A673 (cell line): ENCODE measurements at regions not wholly inside any gene's neighbourhood (a gene's known extent, or its start where the extent isn't known, plus 50 kb on each side); places are given as distances from the start of the nearest gene placed in this dataset.

ENCODE experiments used
- BruUV-seq: library from RNA; stranded (reverse); fragments of 400-500 nt; replicated peaks from 2 replicates; lab custom pipeline; 2021; lab: Mats Ljungman, UMichigan
- CTCF ChIA-PET: fragments of 300-600 bp; sonication (Branson Sonifier 250); formaldehyde crosslinking; loops from one replicate; lab custom pipeline; 2022; ENCODE audit warnings: antibody characterized with exemption; lab: Charles Lee
- POLR2A ChIA-PET: fragments of 300-600 bp; sonication (Branson Sonifier 250); formaldehyde crosslinking; loops from one replicate; lab custom pipeline; 2022; ENCODE audit warnings: antibody characterized with exemption; ENCODE audit not compliant: low non-redundant PET; lab: Charles Lee
- DNase-seq: peaks from one replicate; pipeline ENCODE4 v3.0.0-alpha.2; 2015; ENCODE audit warnings: low spot score
- H3K27ac ChIP-seq: fragments of 200-600 bp; sonication (generic); 2 replicates; pipeline ENCODE4 v1.5.1; 2016; ENCODE audit warnings: mixed run types, low read depth, mild to moderate bottlenecking, mixed read lengths, antibody characterized with exemption, low read length; ENCODE audit not compliant: poor library complexity, severe bottlenecking
- H3K27me3 ChIP-seq: fragments of 200-600 bp; sonication (generic); replicated peaks from 2 replicates; pipeline ENCODE4 v1.6.1; 2017; ENCODE audit warnings: mixed run types, low read depth, mild to moderate bottlenecking, mixed read lengths, antibody characterized with exemption, low read length; ENCODE audit not compliant: insufficient read depth, poor library complexity
- H3K36me3 ChIP-seq: fragments of 200-600 bp; sonication (generic); 2 replicates; pipeline ENCODE4 v1.6.1; 2016; ENCODE audit warnings: mixed run types, mild to moderate bottlenecking, mixed read lengths, antibody characterized with exemption, low read length; ENCODE audit not compliant: insufficient read depth, poor library complexity, severe bottlenecking
- H3K4me1 ChIP-seq: fragments of 200-600 bp; sonication (generic); 2 replicates; pipeline ENCODE4 v1.6.1; 2017; ENCODE audit warnings: mixed run types, mild to moderate bottlenecking, mixed read lengths, antibody characterized with exemption, low read length; ENCODE audit not compliant: insufficient read depth, poor library complexity, severe bottlenecking
- H3K4me3 ChIP-seq: fragments of 200-600 bp; sonication (generic); 2 replicates; pipeline ENCODE4 v1.5.1; 2016; ENCODE audit warnings: low read depth, mixed run types, mild to moderate bottlenecking, mixed read lengths, low read length; ENCODE audit not compliant: poor library complexity, severe bottlenecking
- H3K9me3 ChIP-seq: fragments of 200-600 bp; sonication (generic); 2 replicates; pipeline ENCODE4 v1.6.1; 2016; ENCODE audit warnings: mixed run types, low read depth, mild to moderate bottlenecking, mixed read lengths, antibody characterized with exemption, low read length; ENCODE audit not compliant: poor library complexity, severe bottlenecking
- EZH2 ChIP-seq: fragments of 200-600 bp; sonication (generic); IDR thresholded peaks from 2 replicates; pipeline ENCODE4 v1.6.1; 2017; ENCODE audit warnings: borderline replicate concordance, low read depth, mild to moderate bottlenecking, mixed read lengths, antibody characterized with exemption, low read length; ENCODE audit not compliant: poor library complexity, severe bottlenecking
- intact Hi-C: fragments of 100-400 bp; cut with micrococcal nuclease; formaldehyde crosslinking; loops from one replicate; pipeline ENCODE4 v1.10.0; 2022; ENCODE audit not compliant: unreplicated experiment
- TF ChIP-seq, protein P1 (sequence below): fragments of 300-800, 200-600 bp; sonication (generic); conservative IDR thresholded peaks from 2 replicates; pipeline ENCODE4 v1.5.1; 2017; ENCODE audit warnings: low read depth, mild to moderate bottlenecking, antibody characterized with exemption, low read length, moderate library complexity, mixed read lengths

DNA sequence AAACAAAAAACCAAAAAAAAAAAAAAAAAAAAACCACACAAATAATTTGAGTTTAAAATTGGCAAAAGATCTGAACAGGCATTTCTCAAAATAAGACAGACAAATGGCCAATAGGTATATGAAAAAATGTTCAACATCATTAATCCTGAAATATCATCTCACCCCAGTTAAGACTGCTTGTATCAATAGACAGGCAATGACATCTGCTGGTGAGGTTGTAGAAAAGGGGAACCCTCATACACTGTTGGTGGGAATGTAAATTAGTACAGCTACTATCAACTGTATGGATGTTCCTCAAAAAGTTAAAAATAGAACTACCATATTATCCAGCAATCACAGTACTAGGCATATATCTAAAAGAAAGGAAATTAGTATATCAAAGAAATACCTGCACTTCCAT is 523.1 kb downstream of the XIRP2 start:
- no peaks in the 10 kb centered on the region for H3K36me3 ChIP-seq
- ChIA-PET CTCF (no interaction called here), POLR2A (no interaction called here)
- no TSS peak for BruUV-seq
- H3K4me3 ChIP-seq, result no peak overlapping the region
- H3K9me3 ChIP-seq, result no peaks in the 10 kb centered on the region
- H3K27me3 ChIP-seq, result no peaks in the 10 kb centered on the region
- intact Hi-C loops, result loop anchor here (2.0 to 10.0 kb wide), 2 partner anchors 147 to 877 kb away; no protein-coding TSS in a partner anchor
- peaks cover 8% of the 10 kb centered on the region for H3K4me1 ChIP-seq
- DNase-seq, result peak; percentile 8
- no peak for TF ChIP-seq EZH2
- TF ChIP-seq, protein P1, sequence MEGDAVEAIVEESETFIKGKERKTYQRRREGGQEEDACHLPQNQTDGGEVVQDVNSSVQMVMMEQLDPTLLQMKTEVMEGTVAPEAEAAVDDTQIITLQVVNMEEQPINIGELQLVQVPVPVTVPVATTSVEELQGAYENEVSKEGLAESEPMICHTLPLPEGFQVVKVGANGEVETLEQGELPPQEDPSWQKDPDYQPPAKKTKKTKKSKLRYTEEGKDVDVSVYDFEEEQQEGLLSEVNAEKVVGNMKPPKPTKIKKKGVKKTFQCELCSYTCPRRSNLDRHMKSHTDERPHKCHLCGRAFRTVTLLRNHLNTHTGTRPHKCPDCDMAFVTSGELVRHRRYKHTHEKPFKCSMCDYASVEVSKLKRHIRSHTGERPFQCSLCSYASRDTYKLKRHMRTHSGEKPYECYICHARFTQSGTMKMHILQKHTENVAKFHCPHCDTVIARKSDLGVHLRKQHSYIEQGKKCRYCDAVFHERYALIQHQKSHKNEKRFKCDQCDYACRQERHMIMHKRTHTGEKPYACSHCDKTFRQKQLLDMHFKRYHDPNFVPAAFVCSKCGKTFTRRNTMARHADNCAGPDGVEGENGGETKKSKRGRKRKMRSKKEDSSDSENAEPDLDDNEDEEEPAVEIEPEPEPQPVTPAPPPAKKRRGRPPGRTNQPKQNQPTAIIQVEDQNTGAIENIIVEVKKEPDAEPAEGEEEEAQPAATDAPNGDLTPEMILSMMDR, result 0 out of 2 replicates have a peak, but pooled peaks have one; percentile 25
- no peak overlapping the region for H3K27ac ChIP-seq

DNA sequence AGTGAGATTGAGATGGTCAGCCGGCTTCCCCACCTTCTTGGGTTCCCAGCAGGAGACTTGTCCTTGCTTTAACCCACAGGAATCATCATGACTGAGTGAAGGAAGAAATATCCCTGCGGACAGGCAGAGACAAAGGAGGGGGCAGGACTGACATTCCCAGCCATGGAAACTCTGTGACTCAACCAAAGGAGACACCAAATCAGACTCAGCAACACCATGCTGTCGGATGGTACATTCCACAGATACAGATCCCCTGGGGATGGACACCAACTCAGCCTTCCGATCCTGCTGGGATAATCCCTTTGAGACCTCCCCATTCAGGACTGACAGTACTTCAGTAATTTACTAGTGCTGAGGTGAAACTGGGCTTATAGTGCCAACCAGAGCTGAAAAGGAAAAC is 518.3 kb downstream of the XIRP2 start:
- H3K4me3 ChIP-seq, result peak overlapping the region; percentile 29
- H3K36me3 ChIP-seq, result no peaks in the 10 kb centered on the region
- no TSS peak for BruUV-seq
- DNase-seq, result peak; percentile 95
- no peak for TF ChIP-seq EZH2
- TF ChIP-seq, protein P1, result no peak
- CTCF ChIA-PET, result no interaction called here
- peaks cover 20% of the 10 kb centered on the region for H3K4me1 ChIP-seq
- intact Hi-C loops, result loop anchor here (1.0 kb wide), 1 partner anchor 114 kb away; no protein-coding TSS in a partner anchor
- no peaks in the 10 kb centered on the region for H3K27me3 ChIP-seq
- POLR2A ChIA-PET, result no interaction called here
- H3K9me3 ChIP-seq, result no peaks in the 10 kb centered on the region
- peak overlapping the region; percentile 71 for H3K27ac ChIP-seq

DNA sequence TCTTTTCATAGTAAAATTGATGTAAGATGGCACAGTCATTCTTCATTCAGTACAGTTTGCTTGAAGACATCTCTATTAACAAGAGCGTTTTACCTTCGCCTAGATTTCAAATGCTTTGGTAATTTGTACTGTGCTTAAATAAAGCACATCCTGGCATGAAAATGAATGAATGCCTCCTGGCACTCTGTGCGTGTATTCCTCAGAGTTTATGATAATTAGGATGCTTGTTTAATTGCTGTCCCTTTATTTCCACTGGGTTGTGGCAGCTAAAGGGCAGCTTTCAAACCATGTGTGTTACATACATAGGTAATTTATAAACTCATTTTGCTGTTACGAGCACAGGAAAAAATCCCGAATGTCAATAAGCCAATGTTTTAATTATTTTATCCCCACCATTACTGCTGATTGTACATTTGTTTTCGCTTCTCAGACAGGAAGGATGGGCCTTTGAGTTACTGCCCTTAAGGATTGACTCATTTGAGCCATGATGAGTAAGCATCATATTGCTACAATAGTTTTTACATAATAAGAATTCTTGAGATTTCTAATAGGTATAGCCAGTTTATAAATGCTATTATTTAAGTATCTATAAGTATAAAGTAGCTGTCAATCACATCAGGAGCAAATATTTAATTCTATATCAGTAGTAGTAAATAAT is 516.5 kb downstream of the XIRP2 start:
- H3K27ac ChIP-seq, result no peak overlapping the region
- H3K27me3 ChIP-seq, result no peaks in the 10 kb centered on the region
- H3K4me3 ChIP-seq, result no peak overlapping the region
- ChIA-PET CTCF (no interaction called here), POLR2A (no interaction called here)
- no TSS peak for BruUV-seq
- H3K36me3 ChIP-seq, result no peaks in the 10 kb centered on the region
- DNase-seq, result peak; percentile 6
- TF ChIP-seq EZH2, result no peak
- TF ChIP-seq, protein P1, result no peak
- no peaks in the 10 kb centered on the region for H3K9me3 ChIP-seq
- peaks cover 20% of the 10 kb centered on the region for H3K4me1 ChIP-seq
- intact Hi-C loops, result no loop called here
